Thoracic aorta (tissue), 2 donors: ENCODE measurements at regions not wholly inside any gene's neighbourhood (a gene's known extent, or its start where the extent isn't known, plus 50 kb on each side); places are given as distances from the start of the nearest gene placed in this dataset.

Experiments
- ATAC-seq: fragments of 150-250 bp; one replicate; pipeline ENCODE4 v1.8.0; 2017; ENCODE audit warnings: low read depth; ENCODE audit not compliant: insufficient number of reproducible peaks, low FRiP score
- DNase-seq: peaks from one replicate; pipeline ENCODE4 v3.0.0-alpha.2; 2020; ENCODE audit warnings: low spot score
- H3K27ac ChIP-seq, 2 donors: fragments of 200-600 bp; sonication (generic); 1 replicate in 1 of 2; 2 replicates in 1 of 2; pipeline ENCODE4 v1.5.1; 2016; ENCODE audit warnings: mild to moderate bottlenecking in 2 of 2, moderate library complexity in 2 of 2
- H3K27me3 ChIP-seq: fragments of 200-600 bp; sonication (generic); replicated peaks from 2 replicates; pipeline ENCODE4 v1.6.0; 2016; ENCODE audit warnings: mild to moderate bottlenecking; ENCODE audit not compliant: insufficient read depth
- H3K36me3 ChIP-seq: fragments of 200-600 bp; sonication (generic); one replicate; pipeline ENCODE4 v1.5.1; 2016
- H3K4me1 ChIP-seq, 2 donors: fragments of 200-600 bp; sonication (generic); 1 replicate in 1 of 2; 2 replicates in 1 of 2; pipeline versions ENCODE4 v1.5.1 to v1.6.0; 2016; ENCODE audit warnings: low read depth in 2 of 2, mild to moderate bottlenecking in 1 of 2; ENCODE audit not compliant: control insufficient read depth in 1 of 2
- H3K4me3 ChIP-seq: fragments of 200-600 bp; sonication (generic); 2 replicates; pipeline ENCODE4 v1.5.1; 2016; ENCODE audit warnings: mild to moderate bottlenecking
- H3K9me3 ChIP-seq: fragments of 200-600 bp; sonication (generic); 2 replicates; pipeline ENCODE4 v1.5.1; 2016
- TF ChIP-seq, protein P1 (sequence below): fragments of 200-600 bp; sonication (generic); IDR thresholded peaks from one replicate; pipeline ENCODE4 v1.5.1; 2019; ENCODE audit warnings: antibody characterized with exemption

DNA sequence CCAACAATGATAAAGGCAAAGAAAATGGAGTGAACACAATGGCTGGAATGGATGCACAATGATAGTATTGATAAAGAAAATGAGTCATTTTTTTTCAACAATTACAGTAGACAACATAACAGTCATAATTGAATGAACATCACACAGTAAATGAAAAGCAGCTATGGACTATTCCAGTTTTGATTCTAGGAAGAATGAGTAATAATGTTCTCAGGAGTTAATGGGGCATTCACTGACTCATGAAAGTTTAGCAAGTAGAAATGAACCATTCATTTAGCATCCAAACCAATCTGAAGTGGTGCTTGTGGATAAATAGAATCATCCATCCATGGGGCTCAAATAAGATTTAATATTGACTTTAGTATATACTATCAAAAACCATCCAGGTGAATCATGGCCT, 1029.5 kb upstream of the GJE1 start:
- TF ChIP-seq, protein P1, sequence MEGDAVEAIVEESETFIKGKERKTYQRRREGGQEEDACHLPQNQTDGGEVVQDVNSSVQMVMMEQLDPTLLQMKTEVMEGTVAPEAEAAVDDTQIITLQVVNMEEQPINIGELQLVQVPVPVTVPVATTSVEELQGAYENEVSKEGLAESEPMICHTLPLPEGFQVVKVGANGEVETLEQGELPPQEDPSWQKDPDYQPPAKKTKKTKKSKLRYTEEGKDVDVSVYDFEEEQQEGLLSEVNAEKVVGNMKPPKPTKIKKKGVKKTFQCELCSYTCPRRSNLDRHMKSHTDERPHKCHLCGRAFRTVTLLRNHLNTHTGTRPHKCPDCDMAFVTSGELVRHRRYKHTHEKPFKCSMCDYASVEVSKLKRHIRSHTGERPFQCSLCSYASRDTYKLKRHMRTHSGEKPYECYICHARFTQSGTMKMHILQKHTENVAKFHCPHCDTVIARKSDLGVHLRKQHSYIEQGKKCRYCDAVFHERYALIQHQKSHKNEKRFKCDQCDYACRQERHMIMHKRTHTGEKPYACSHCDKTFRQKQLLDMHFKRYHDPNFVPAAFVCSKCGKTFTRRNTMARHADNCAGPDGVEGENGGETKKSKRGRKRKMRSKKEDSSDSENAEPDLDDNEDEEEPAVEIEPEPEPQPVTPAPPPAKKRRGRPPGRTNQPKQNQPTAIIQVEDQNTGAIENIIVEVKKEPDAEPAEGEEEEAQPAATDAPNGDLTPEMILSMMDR: no peak
- Histone ChIP-seq H3K4me1 (no peaks in the 10 kb centered on the region), H3K4me3 (no peak overlapping the region), H3K9me3 (no peaks in the 10 kb centered on the region), H3K36me3 (no peaks in the 10 kb centered on the region), H3K27me3 (no peaks in the 10 kb centered on the region), H3K27ac (no peak overlapping the region)
- no peak for ATAC-seq
- no peak for DNase-seq

DNA sequence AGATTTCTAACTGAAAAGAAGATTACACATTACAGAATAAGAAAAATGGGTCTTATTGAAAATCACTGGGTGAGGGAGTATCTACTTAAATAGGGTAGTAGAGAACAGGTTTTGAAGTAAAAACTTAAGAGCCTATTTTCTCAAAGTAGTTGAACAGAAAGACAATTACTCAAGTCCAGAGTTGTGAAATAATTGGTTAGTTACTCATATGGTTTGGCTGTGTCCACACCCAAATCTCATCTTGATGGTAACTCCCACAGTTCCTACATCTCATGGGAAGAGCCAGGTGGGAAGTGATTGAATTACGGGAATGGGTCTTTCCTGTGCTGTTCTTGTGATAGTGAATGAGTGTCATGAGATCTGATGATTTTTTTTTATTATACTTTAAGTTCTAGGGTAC, 1035.3 kb upstream of the GJE1 start:
- DNase-seq (no peak), ATAC-seq (no peak)
- no peak overlapping the region for H3K27ac ChIP-seq
- TF ChIP-seq, protein P1: no peak
- no peaks in the 10 kb centered on the region for H3K36me3 ChIP-seq
- H3K4me3 ChIP-seq: no peak overlapping the region
- no peaks in the 10 kb centered on the region for H3K9me3 ChIP-seq
- H3K27me3 ChIP-seq: no peaks in the 10 kb centered on the region
- no peaks in the 10 kb centered on the region for H3K4me1 ChIP-seq

DNA sequence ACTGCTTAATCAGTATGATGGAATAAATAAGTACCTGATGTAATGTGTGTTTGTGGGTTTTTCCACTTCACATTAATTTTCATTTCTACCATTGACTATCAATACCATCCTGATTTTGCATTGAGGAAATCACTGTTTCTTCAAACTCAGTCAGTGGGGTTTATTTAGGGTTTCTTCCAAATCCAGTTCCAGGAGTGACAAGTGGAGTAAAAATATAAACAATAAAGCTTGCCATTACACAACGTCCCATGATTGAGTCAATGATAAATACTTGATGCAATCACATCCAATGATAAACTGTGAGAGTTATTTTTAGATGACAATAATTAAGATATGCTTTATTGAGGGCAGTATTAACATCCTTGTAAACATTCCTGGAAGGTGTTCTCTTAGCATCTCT, 1037.4 kb upstream of the GJE1 start:
- Histone ChIP-seq H3K36me3 (no peaks in the 10 kb centered on the region), H3K4me3 (no peak overlapping the region), H3K9me3 (no peaks in the 10 kb centered on the region), H3K27ac (no peak overlapping the region), H3K4me1 (no peaks in the 10 kb centered on the region), H3K27me3 (no peaks in the 10 kb centered on the region)
- DNase-seq: no peak
- ATAC-seq: no peak
- TF ChIP-seq, protein P1: no peak

DNA sequence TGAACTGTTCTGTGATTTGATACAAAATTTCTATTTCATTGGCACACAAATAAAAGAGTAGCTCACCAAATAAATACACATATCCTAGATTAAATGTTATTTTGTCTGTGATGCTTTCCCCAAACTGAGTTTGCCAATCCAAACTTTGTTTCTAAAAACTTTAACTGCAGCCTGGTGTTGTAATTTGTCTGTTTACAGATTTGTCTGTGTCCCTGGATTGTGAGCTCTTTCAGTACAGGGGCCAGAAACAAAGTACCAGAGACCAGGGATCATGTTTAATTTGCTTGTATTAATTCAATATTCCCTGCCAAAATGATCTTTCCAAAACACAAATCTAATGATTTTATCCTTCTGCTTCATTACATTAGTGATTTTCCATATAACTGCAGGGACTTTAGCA, 1044.6 kb upstream of the GJE1 start:
- no peaks in the 10 kb centered on the region for H3K9me3 ChIP-seq
- H3K36me3 ChIP-seq: no peaks in the 10 kb centered on the region
- DNase-seq (no peak), ATAC-seq (no peak)
- TF ChIP-seq, protein P1: no peak
- H3K4me3 ChIP-seq: no peak overlapping the region
- peaks cover 0 to 5% of the 10 kb centered on the region in 2 donors for H3K4me1 ChIP-seq
- H3K27ac ChIP-seq: no peak overlapping the region
- H3K27me3 ChIP-seq: no peaks in the 10 kb centered on the region

DNA sequence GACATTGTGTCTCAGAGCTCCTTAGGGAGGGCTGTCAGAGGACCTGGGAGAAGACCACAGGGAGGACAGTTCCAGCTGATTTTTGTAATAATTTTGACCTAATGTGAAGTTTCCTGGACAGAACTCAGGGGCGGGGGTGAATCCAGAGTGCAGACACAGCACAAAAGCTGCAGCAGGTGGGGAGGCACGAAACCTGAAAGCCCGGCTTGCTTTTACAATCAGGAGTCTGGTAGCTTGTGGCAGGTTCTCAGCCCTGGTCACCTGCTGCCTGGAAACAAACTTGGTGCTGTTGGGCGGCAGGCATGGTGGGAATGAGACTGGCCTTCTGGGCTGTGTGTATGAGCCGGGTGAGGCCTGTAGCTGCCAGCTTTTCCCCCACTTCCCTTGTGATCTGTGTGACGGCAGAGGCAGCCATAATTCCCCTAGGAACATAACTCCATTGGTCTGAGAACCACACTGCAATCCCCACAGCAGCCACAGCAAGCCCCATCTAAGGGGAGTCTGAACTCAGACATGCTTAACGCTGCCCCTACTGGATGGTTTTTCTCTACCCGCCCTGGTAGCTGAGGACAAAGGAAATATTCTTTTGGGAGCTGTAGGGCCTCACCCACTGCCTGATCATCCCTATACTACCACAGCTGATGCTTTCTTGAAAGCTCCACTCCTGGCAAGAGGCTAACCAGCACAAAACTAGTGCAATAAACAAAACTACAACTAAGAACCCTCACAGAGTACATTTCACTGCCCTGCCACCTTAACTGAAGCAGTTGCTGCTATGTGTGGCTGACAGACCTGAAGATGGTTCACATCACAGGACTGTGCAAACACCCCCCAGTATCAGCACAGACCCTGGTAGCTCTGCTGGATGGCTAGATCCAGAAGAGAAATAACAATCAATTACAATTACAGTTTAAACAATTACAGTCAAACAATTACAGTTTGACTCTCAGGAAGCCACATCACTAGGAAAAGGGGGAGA, 1055.1 kb upstream of the GJE1 start:
- no peak for DNase-seq
- Histone ChIP-seq H3K4me1 (no peaks in the 10 kb centered on the region), H3K4me3 (no peak overlapping the region), H3K9me3 (no peaks in the 10 kb centered on the region), H3K27me3 (no peaks in the 10 kb centered on the region), H3K27ac (no peak overlapping the region), H3K36me3 (no peaks in the 10 kb centered on the region)
- TF ChIP-seq, protein P1: no peak
- ATAC-seq: no peak
